AG09319 (cell line): ENCODE measurements at regions not wholly inside any gene's neighbourhood (a gene's known extent, or its start where the extent isn't known, plus 50 kb on each side); places are given as distances from the start of the nearest gene placed in this dataset.

Source experiments
- DNase-seq: peaks from one replicate; pipeline ENCODE4 v3.0.0-alpha.2; 2010; ENCODE audit warnings: low read depth; ENCODE audit errors: extremely low read depth
- TF ChIP-seq, protein P1 (sequence below): IDR thresholded peaks from 2 replicates; pipeline ENCODE4 v1.5.1; 2011; ENCODE audit warnings: low read depth, mild to moderate bottlenecking, inconsistent platforms, low read length, moderate library complexity

DNA sequence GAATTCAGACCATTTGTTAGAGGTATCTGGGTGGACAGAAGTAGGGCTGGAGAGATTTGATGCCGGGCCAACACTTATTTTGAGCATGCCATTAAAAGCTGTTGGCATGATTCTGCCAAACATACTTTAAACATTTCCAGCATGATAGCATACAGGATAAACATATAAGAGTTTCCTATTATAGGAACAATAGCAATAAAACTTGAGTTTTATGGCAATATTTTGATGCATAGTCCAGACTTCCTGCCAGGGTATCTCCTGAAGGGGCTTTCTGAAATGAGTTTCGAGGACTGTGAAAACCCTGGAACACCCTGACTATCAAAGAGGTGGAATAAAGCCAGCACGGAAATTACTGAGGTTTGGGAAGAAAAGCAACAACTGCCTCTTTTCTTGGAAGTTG, 1398.0 kb upstream of the NXPH2 start:
- TF ChIP-seq, protein P1, sequence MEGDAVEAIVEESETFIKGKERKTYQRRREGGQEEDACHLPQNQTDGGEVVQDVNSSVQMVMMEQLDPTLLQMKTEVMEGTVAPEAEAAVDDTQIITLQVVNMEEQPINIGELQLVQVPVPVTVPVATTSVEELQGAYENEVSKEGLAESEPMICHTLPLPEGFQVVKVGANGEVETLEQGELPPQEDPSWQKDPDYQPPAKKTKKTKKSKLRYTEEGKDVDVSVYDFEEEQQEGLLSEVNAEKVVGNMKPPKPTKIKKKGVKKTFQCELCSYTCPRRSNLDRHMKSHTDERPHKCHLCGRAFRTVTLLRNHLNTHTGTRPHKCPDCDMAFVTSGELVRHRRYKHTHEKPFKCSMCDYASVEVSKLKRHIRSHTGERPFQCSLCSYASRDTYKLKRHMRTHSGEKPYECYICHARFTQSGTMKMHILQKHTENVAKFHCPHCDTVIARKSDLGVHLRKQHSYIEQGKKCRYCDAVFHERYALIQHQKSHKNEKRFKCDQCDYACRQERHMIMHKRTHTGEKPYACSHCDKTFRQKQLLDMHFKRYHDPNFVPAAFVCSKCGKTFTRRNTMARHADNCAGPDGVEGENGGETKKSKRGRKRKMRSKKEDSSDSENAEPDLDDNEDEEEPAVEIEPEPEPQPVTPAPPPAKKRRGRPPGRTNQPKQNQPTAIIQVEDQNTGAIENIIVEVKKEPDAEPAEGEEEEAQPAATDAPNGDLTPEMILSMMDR, result no peak

DNA sequence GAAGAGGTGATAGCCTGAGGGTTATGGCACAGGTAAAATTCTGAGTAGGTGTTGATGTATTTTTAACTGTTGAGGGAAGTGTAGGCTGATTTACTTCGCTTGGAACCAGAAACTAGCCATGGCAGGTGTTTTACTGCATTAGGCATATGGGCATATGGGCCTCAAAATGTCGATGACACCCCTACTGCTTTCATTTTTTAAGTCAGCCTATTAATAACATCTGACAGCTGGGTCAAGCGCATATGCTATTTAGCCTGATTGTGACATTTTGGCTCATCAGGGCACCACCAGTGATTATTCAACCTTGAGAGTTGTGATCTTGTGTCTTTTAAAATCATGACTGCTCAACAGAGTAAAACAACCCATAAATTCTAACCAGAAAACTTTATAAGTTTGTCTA, 1396.9 kb upstream of the NXPH2 start:
- no peak for DNase-seq
- TF ChIP-seq, protein P1, result no peak

More for the DNA sequence above, 1398.0 kb upstream of the NXPH2 start:
- DNase-seq, result no peak

GRCh38 chr2:140173790-140174189, 1393.6 kb upstream of the NXPH2 start:
- TF ChIP-seq, protein P1, result no peak
- DNase-seq, result no peak

GRCh38 chr2:140164449-140164848, 1384.3 kb upstream of the NXPH2 start:
- TF ChIP-seq, protein P1, result no peak
- DNase-seq, result no peak

- TF ChIP-seq, protein P1, result no peak
- DNase-seq, result no peak
Measured at GRCh38 chr2:140158259-140158658, 1378.1 kb upstream of the NXPH2 start.

DNA sequence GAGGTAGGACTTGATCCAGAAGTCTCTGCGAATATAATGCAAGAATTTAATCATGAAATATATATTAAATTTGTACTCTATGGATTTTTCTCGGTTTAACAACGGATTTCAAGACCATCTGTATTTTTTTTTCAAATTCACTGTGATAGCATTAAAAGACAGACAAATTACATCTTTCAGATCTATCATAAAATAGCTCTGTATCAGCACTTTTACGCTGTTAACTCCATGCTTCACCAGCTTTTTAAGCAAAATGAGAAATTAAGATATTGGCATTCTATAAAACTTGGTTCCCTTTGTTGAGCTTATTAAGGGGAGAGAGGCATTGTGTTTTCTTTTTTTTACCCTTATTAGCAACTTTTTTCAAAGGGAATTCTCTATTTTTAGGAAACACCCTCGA, 1377.6 kb upstream of the NXPH2 start:
- no peak for DNase-seq

GRCh38 chr2:140154706-140155105, 1374.5 kb upstream of the NXPH2 start:
- DNase-seq, result no peak
- TF ChIP-seq, protein P1, result no peak

More for the DNA sequence above, 1377.6 kb upstream of the NXPH2 start:
- TF ChIP-seq, protein P1, result no peak
